Liver (tissue), 3 donors: ENCODE measurements at regions not wholly inside any gene's neighbourhood (a gene's known extent, or its start where the extent isn't known, plus 50 kb on each side); places are given as distances from the start of the nearest gene placed in this dataset.

Experiments used
- RAD21 ChIP-seq, 2 donors: IDR thresholded peaks; 2 replicates each; pipeline ENCODE4 v1.6.1; 2016; ENCODE audit warnings: antibody characterized with exemption in 2 of 2, mild to moderate bottlenecking in 2 of 2
- YY1 ChIP-seq: IDR thresholded peaks from 2 replicates; pipeline ENCODE4 v1.6.1; 2016; ENCODE audit warnings: antibody characterized with exemption, mild to moderate bottlenecking
- TF ChIP-seq, protein P1 (sequence below): fragments of 150-350 bp; IDR thresholded peaks from 2 replicates; pipeline ENCODE4 v1.5.1; 2017; ENCODE audit warnings: improper control_type of control experiment, low read depth, low read length; ENCODE audit not compliant: missing input control
- TF ChIP-seq, protein P2 (sequence below): IDR thresholded peaks from 2 replicates; pipeline ENCODE4 v1.6.1; 2016; ENCODE audit warnings: antibody characterized with exemption, mild to moderate bottlenecking
- TF ChIP-seq, protein P3 (sequence below): IDR thresholded peaks from 2 replicates; pipeline ENCODE4 v1.6.1; 2016; ENCODE audit warnings: antibody characterized with exemption
- donor health status: healthy.
- donor health status: healthy.

DNA sequence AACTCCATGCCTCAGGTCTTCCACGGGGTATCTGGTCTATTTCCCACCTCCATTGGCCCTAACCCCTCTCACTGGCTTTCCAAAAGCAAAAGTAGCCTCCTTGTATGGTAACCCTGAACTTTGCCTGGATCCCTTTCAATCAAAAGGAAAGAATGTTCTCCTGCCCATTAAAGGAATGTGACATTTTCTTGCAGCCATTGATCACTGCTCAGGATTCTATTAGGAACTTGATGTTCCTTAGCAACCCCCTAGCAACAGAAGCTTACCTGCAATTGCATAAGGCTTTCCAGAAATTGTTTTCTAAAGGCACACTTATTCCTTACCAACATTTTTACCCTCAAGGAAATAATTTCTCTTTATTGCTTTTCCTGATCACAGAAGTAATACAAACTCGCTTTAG is 91.4 kb upstream of the AGAP1 start:
- TF ChIP-seq, protein P1, sequence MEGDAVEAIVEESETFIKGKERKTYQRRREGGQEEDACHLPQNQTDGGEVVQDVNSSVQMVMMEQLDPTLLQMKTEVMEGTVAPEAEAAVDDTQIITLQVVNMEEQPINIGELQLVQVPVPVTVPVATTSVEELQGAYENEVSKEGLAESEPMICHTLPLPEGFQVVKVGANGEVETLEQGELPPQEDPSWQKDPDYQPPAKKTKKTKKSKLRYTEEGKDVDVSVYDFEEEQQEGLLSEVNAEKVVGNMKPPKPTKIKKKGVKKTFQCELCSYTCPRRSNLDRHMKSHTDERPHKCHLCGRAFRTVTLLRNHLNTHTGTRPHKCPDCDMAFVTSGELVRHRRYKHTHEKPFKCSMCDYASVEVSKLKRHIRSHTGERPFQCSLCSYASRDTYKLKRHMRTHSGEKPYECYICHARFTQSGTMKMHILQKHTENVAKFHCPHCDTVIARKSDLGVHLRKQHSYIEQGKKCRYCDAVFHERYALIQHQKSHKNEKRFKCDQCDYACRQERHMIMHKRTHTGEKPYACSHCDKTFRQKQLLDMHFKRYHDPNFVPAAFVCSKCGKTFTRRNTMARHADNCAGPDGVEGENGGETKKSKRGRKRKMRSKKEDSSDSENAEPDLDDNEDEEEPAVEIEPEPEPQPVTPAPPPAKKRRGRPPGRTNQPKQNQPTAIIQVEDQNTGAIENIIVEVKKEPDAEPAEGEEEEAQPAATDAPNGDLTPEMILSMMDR = no peak
- TF ChIP-seq, protein P2, sequence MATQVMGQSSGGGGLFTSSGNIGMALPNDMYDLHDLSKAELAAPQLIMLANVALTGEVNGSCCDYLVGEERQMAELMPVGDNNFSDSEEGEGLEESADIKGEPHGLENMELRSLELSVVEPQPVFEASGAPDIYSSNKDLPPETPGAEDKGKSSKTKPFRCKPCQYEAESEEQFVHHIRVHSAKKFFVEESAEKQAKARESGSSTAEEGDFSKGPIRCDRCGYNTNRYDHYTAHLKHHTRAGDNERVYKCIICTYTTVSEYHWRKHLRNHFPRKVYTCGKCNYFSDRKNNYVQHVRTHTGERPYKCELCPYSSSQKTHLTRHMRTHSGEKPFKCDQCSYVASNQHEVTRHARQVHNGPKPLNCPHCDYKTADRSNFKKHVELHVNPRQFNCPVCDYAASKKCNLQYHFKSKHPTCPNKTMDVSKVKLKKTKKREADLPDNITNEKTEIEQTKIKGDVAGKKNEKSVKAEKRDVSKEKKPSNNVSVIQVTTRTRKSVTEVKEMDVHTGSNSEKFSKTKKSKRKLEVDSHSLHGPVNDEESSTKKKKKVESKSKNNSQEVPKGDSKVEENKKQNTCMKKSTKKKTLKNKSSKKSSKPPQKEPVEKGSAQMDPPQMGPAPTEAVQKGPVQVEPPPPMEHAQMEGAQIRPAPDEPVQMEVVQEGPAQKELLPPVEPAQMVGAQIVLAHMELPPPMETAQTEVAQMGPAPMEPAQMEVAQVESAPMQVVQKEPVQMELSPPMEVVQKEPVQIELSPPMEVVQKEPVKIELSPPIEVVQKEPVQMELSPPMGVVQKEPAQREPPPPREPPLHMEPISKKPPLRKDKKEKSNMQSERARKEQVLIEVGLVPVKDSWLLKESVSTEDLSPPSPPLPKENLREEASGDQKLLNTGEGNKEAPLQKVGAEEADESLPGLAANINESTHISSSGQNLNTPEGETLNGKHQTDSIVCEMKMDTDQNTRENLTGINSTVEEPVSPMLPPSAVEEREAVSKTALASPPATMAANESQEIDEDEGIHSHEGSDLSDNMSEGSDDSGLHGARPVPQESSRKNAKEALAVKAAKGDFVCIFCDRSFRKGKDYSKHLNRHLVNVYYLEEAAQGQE = no peak
- TF ChIP-seq RAD21 (IDR thresholded peaks at IDR 0.05) = no peak
- TF ChIP-seq, protein P3, sequence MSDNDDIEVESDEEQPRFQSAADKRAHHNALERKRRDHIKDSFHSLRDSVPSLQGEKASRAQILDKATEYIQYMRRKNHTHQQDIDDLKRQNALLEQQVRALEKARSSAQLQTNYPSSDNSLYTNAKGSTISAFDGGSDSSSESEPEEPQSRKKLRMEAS = no peak
- TF ChIP-seq YY1 = no peak
